DMS153 treated with DMSO at 0.1 percent for 48 hours (cell line): ENCODE measurements at regions not wholly inside any gene's neighbourhood (a gene's known extent, or its start where the extent isn't known, plus 50 kb on each side); places are given as distances from the start of the nearest gene placed in this dataset.
A peak's percentile ranks its signal among the peaks of the same experiment; 100 is the strongest.

Experiments used
- DNase-seq: peaks from one replicate; lab custom pipeline; 2025; ENCODE audit not compliant: unreplicated experiment; lab: John Stamatoyannopoulos, UW

- DNase-seq: no peak
Observed at GRCh38 chr2:4134551-4135550, 431.5 kb downstream of the DCDC2C start.

GRCh38 chr2:4135765-4136164 is 432.4 kb downstream of the DCDC2C start:
- DNase-seq: peak; percentile 19

GRCh38 chr2:4139316-4139715 is 435.9 kb downstream of the DCDC2C start:
- no peak for DNase-seq

- peak; percentile 57 for DNase-seq
Observed at GRCh38 chr2:4139731-4140130, 436.4 kb downstream of the DCDC2C start.

GRCh38 chr2:4140281-4140970 is 437.1 kb downstream of the DCDC2C start:
- no peak for DNase-seq

GRCh38 chr2:4144731-4145130 is 441.4 kb downstream of the DCDC2C start:
- no peak for DNase-seq

- no peak for DNase-seq
Observed at GRCh38 chr2:4151521-4151920, 448.1 kb downstream of the DCDC2C start.

- no peak for DNase-seq
Observed at GRCh38 chr2:4152051-4152450, 448.7 kb downstream of the DCDC2C start.

- no peak for DNase-seq
Observed at GRCh38 chr2:4168834-4169233, 465.5 kb downstream of the DCDC2C start.

GRCh38 chr2:4174796-4175195 is 471.4 kb downstream of the DCDC2C start:
- DNase-seq: no peak

GRCh38 chr2:4175343-4175742 is 472.0 kb downstream of the DCDC2C start:
- DNase-seq: no peak

GRCh38 chr2:4180631-4181030 is 477.3 kb downstream of the DCDC2C start:
- DNase-seq: no peak

GRCh38 chr2:4181062-4181461 is 477.7 kb downstream of the DCDC2C start:
- DNase-seq: no peak

GRCh38 chr2:4188561-4188960 is 485.2 kb downstream of the DCDC2C start:
- no peak for DNase-seq

- no peak for DNase-seq
Observed at GRCh38 chr2:4190548-4190947, 487.2 kb downstream of the DCDC2C start.

GRCh38 chr2:4192119-4192518 is 488.7 kb downstream of the DCDC2C start:
- no peak for DNase-seq

- no peak for DNase-seq
Observed at GRCh38 chr2:4214444-4215205, 511.2 kb downstream of the DCDC2C start.

GRCh38 chr2:4217737-4218136 is 514.4 kb downstream of the DCDC2C start:
- DNase-seq: no peak

GRCh38 chr2:4219101-4219500 is 515.7 kb downstream of the DCDC2C start:
- DNase-seq: no peak

- DNase-seq: no peak
Observed at GRCh38 chr2:4219571-4219970, 516.2 kb downstream of the DCDC2C start.

- DNase-seq: no peak
Observed at GRCh38 chr2:4221434-4221833, 518.1 kb downstream of the DCDC2C start.
